ENCODE measurements at regions not wholly inside any gene's neighbourhood (a gene's known extent, or its start where the extent isn't known, plus 50 kb on each side); places are given as distances from the start of the nearest gene placed in this dataset.

DNA sequence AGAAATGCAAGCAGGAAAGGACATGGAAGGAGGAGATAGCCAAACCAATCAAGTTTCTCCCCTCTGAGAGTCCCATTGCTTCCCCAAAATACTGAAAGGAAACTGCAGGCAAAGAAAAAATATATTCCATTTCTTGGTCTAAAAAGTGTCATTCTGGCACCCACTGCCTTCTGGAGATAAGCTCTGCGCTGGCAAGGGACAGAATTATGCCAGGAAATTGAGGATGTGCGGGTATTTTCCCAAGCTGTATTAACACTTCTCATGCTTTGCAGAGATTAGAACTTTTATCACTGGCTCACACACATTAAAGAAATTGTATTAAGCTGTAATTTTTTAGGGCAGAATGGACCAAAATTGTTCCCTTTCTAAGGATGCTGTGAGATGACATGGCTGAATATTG lies 381.2 kb upstream of the DUSP10 start:
- intact Hi-C loops (cut with DNase I) = no loop called here
- Histone ChIP-seq H3K4me1 (ENCODE audit: control insufficient read depth in 2 of 3, insufficient read depth in 2 of 3, low read depth in 1 of 3, low read length in 3 of 3) (no peaks in the 10 kb centered on the region), H3K9ac (ENCODE audit: low read length in 3 of 3) (no peak overlapping the region), H3K4me3 (ENCODE audit: low read length in 3 of 3) (no peak overlapping the region), H3K27ac (ENCODE audit: low read depth in 2 of 2, low read length in 2 of 2) (no peak overlapping the region), H3K36me3 (ENCODE audit: control insufficient read depth in 2 of 3, insufficient read depth in 3 of 3, low read length in 3 of 3) (no peaks in the 10 kb centered on the region), H3K27me3 (ENCODE audit: control insufficient read depth, insufficient read depth, low read length) (no peaks in the 10 kb centered on the region), H3K9me3 (ENCODE audit: control insufficient read depth in 2 of 3, insufficient read depth in 1 of 3, low read length in 3 of 3) (no peaks in the 10 kb centered on the region)
- TF ChIP-seq, protein P1, sequence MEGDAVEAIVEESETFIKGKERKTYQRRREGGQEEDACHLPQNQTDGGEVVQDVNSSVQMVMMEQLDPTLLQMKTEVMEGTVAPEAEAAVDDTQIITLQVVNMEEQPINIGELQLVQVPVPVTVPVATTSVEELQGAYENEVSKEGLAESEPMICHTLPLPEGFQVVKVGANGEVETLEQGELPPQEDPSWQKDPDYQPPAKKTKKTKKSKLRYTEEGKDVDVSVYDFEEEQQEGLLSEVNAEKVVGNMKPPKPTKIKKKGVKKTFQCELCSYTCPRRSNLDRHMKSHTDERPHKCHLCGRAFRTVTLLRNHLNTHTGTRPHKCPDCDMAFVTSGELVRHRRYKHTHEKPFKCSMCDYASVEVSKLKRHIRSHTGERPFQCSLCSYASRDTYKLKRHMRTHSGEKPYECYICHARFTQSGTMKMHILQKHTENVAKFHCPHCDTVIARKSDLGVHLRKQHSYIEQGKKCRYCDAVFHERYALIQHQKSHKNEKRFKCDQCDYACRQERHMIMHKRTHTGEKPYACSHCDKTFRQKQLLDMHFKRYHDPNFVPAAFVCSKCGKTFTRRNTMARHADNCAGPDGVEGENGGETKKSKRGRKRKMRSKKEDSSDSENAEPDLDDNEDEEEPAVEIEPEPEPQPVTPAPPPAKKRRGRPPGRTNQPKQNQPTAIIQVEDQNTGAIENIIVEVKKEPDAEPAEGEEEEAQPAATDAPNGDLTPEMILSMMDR (IDR thresholded peaks at IDR 0.05; ENCODE audit: borderline replicate concordance, extremely low read depth, insufficient read depth) = no peak
- FAIRE-seq (no peak), DNase-seq (no peak)

DNA sequence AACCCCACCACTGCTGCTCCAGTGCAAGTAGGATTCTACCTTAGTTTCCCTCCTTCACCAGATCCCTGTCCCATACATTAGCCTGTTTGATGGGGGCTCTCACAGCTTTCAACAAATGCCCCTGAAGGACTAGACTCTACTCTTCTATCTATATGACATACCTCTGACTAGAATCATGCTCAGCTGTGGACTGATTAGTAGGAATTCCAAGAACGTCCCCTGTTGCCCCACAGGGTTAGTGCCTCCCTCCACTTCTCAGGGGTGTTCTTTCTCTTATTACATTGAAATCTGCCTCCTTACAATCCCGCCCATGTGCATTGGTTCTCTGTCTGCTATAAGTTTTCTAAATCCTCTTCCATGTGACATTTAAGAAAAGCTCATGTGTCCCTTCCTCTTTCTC lies 375.9 kb upstream of the DUSP10 start:
- no peak for FAIRE-seq
- intact Hi-C loops (cut with DNase I) = no loop called here
- TF ChIP-seq, protein P1 (IDR thresholded peaks at IDR 0.05; ENCODE audit: borderline replicate concordance, extremely low read depth, insufficient read depth) = no peak

DNA sequence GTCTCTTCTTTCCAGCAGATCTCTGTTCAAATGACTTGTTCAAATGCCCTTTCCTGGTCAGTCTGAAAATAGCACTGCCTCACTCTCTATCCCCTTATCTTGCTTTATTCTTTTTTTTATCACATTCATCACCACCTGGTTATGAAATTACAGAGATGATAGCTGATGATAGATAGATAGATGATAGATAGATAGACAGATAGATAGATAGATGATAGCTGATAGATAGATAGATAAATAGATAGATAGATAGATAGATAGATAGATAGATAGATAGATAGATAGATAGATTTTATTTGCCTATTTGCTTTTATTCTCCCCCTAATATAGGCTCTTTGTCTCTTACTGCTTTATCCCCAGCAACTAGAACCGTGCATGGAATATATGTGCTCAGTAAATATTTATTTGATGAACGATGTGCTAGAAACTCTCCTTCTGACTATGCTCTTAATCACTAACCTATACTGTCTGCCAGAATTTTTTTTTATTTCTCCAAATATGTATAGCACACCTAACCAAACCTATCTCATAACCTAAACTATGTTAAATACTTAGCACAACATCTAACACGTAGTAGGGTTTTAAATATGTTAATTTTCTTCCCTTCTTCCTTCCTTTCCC lies 372.8 kb upstream of the DUSP10 start:
- H3K9me3 ChIP-seq (ENCODE audit: control insufficient read depth in 2 of 3, insufficient read depth in 1 of 3, low read length in 3 of 3) = peaks cover 0 to 2% (median 0%) of the 10 kb centered on the region in 3 donors
- no peaks in the 10 kb centered on the region for H3K27me3 ChIP-seq (ENCODE audit: control insufficient read depth, insufficient read depth, low read length)
- H3K4me1 ChIP-seq (ENCODE audit: control insufficient read depth in 2 of 3, insufficient read depth in 2 of 3, low read depth in 1 of 3, low read length in 3 of 3) = no peaks in the 10 kb centered on the region
- TF ChIP-seq, protein P1 (IDR thresholded peaks at IDR 0.05; ENCODE audit: borderline replicate concordance, extremely low read depth, insufficient read depth) = no peak
- FAIRE-seq (no peak), DNase-seq (no peak)
- H3K27ac ChIP-seq (ENCODE audit: low read depth in 2 of 2, low read length in 2 of 2) = no peak overlapping the region
- H3K4me3 ChIP-seq (ENCODE audit: low read length in 3 of 3) = no peak overlapping the region
- H3K9ac ChIP-seq (ENCODE audit: low read length in 3 of 3) = no peak overlapping the region
- no peaks in the 10 kb centered on the region for H3K36me3 ChIP-seq (ENCODE audit: control insufficient read depth in 2 of 3, insufficient read depth in 3 of 3, low read length in 3 of 3)
- intact Hi-C loops (cut with DNase I) = no loop called here

More for the DNA sequence above, 375.9 kb upstream of the DUSP10 start:
- Histone ChIP-seq H3K27ac (ENCODE audit: low read depth in 2 of 2, low read length in 2 of 2) (no peak overlapping the region), H3K36me3 (ENCODE audit: control insufficient read depth in 2 of 3, insufficient read depth in 3 of 3, low read length in 3 of 3) (no peaks in the 10 kb centered on the region), H3K9ac (ENCODE audit: low read length in 3 of 3) (no peak overlapping the region), H3K4me3 (ENCODE audit: low read length in 3 of 3) (no peak overlapping the region), H3K4me1 (ENCODE audit: control insufficient read depth in 2 of 3, insufficient read depth in 2 of 3, low read depth in 1 of 3, low read length in 3 of 3) (no peaks in the 10 kb centered on the region), H3K27me3 (ENCODE audit: control insufficient read depth, insufficient read depth, low read length) (no peaks in the 10 kb centered on the region), H3K9me3 (ENCODE audit: control insufficient read depth in 2 of 3, insufficient read depth in 1 of 3, low read length in 3 of 3) (peaks cover 0 to 2% (median 0%) of the 10 kb centered on the region in 3 donors)
- DNase-seq = no peak

DNA sequence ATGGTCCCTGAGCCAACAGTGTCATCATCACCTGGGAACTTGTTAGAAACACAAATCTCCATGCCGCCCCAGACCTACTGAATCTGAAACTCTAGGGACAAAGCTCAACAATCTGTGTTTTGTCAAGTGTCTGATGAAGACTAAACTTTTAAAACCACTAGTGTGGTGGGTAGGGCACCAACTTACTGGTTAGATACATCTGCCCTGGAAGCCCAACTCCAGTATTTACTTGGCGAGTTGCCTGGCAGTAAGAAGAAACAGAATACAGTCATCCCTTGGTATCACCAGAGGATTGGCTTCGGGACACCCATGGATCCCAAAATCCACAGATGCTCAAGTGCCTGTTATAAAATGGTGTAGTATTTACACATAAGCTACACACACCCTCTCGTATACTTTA lies 367.9 kb upstream of the DUSP10 start:
- Histone ChIP-seq H3K4me3 (ENCODE audit: low read length in 3 of 3) (no peak overlapping the region), H3K27me3 (ENCODE audit: control insufficient read depth, insufficient read depth, low read length) (no peaks in the 10 kb centered on the region), H3K27ac (ENCODE audit: low read depth in 2 of 2, low read length in 2 of 2) (no peak overlapping the region), H3K36me3 (ENCODE audit: control insufficient read depth in 2 of 3, insufficient read depth in 3 of 3, low read length in 3 of 3) (no peaks in the 10 kb centered on the region), H3K4me1 (ENCODE audit: control insufficient read depth in 2 of 3, insufficient read depth in 2 of 3, low read depth in 1 of 3, low read length in 3 of 3) (no peaks in the 10 kb centered on the region), H3K9me3 (ENCODE audit: control insufficient read depth in 2 of 3, insufficient read depth in 1 of 3, low read length in 3 of 3) (peaks cover 0 to 2% (median 0%) of the 10 kb centered on the region in 3 donors), H3K9ac (ENCODE audit: low read length in 3 of 3) (no peak overlapping the region)
- FAIRE-seq = no peak
- DNase-seq = no peak
- TF ChIP-seq, protein P1 (IDR thresholded peaks at IDR 0.05; ENCODE audit: borderline replicate concordance, extremely low read depth, insufficient read depth) = no peak
- intact Hi-C loops (cut with DNase I) = no loop called here
